GM23248 (cell line): ENCODE measurements at regions not wholly inside any gene's neighbourhood (a gene's known extent, or its start where the extent isn't known, plus 50 kb on each side); places are given as distances from the start of the nearest gene placed in this dataset.
A peak's percentile ranks its signal among the peaks of the same experiment; 100 is the strongest.

ENCODE experiments used
- DNase-seq: peaks from one replicate; pipeline ENCODE4 v3.0.0-alpha.2; 2015
- H2AFZ ChIP-seq: fragments of 200-600 bp; sonication (generic); 2 replicates; pipeline ENCODE4 v1.6.1; 2016; ENCODE audit warnings: antibody characterized with exemption
- H3F3A ChIP-seq: fragments of 200-600 bp; sonication (generic); 2 replicates; pipeline ENCODE4 v1.6.1; 2016; ENCODE audit warnings: mild to moderate bottlenecking, antibody characterized with exemption, mixed run types; ENCODE audit not compliant: insufficient read depth
- H3K27ac ChIP-seq: fragments of 200-600 bp; sonication (generic); 2 replicates; pipeline ENCODE4 v1.5.1; 2016; ENCODE audit warnings: mild to moderate bottlenecking
- H3K27me3 ChIP-seq: fragments of 200-600 bp; sonication (generic); replicated peaks from 2 replicates; pipeline ENCODE4 v1.6.1; 2016; ENCODE audit warnings: mild to moderate bottlenecking; ENCODE audit not compliant: insufficient read depth
- H3K36me3 ChIP-seq: fragments of 200-600 bp; sonication (generic); 2 replicates; pipeline ENCODE4 v1.6.1; 2016; ENCODE audit warnings: low read depth, mild to moderate bottlenecking
- H3K4me1 ChIP-seq: fragments of 200-600 bp; sonication (generic); 2 replicates; pipeline ENCODE4 v1.6.1; 2016; ENCODE audit warnings: mild to moderate bottlenecking; ENCODE audit not compliant: insufficient read depth
- H3K4me2 ChIP-seq: fragments of 200-600 bp; sonication (generic); one replicate; pipeline ENCODE4 v1.6.1; 2016; ENCODE audit warnings: mild to moderate bottlenecking; ENCODE audit not compliant: unreplicated experiment
- H3K4me3 ChIP-seq: fragments of 200-600 bp; sonication (generic); 2 replicates; pipeline ENCODE4 v1.5.1; 2016; ENCODE audit warnings: mild to moderate bottlenecking
- H3K79me2 ChIP-seq: fragments of 200-600 bp; sonication (generic); 2 replicates; pipeline ENCODE4 v1.6.1; 2016; ENCODE audit warnings: mild to moderate bottlenecking; ENCODE audit not compliant: insufficient read depth
- H3K9ac ChIP-seq: fragments of 200-600 bp; sonication (generic); 2 replicates; pipeline ENCODE4 v1.6.1; 2016; ENCODE audit warnings: mild to moderate bottlenecking
- H3K9me2 ChIP-seq: fragments of 200-600 bp; sonication (generic); 2 replicates; pipeline ENCODE4 v1.6.1; 2016; ENCODE audit warnings: mixed run types, mild to moderate bottlenecking, moderate library complexity; ENCODE audit not compliant: insufficient read depth
- H3K9me3 ChIP-seq: fragments of 200-600 bp; sonication (generic); one replicate; pipeline ENCODE4 v1.6.1; 2017; ENCODE audit warnings: low read depth
- H4K20me1 ChIP-seq: fragments of 200-600 bp; sonication (generic); 2 replicates; pipeline ENCODE4 v1.6.0; 2016; ENCODE audit not compliant: insufficient read depth
- EZH2 ChIP-seq: fragments of 200-600 bp; sonication (generic); IDR thresholded peaks from 2 replicates; pipeline ENCODE4 v1.6.1; 2018; ENCODE audit warnings: antibody characterized with exemption, mild to moderate bottlenecking; ENCODE audit not compliant: insufficient read depth, poor library complexity, severe bottlenecking
- EZH2phosphoT487 ChIP-seq: fragments of 200-600 bp; sonication (generic); IDR thresholded peaks from 2 replicates; pipeline ENCODE4 v1.6.1; 2018; ENCODE audit warnings: antibody characterized with exemption, moderate library complexity, mild to moderate bottlenecking, low read depth; ENCODE audit not compliant: insufficient read depth
- WGBS, 2 experiments: methylation state at CpG; one replicate each; pipeline ENCODE4 v1.1.6; 2015 to 2017; ENCODE audit warnings: low lambda C conversion rate in 2 of 2, low coverage in 1 of 2; ENCODE audit errors: missing lambda C conversion rate in 2 of 2; 5-methylcytosine and 5-hydroxymethylcytosine counted together
- in situ Hi-C: fragments of 300-500 bp; cut with MboI; formaldehyde crosslinking; loops from 2 replicates; pipeline ENCODE4 v1.15.0; 2020

GRCh38 chr3:160129459-160130061 lies 95.7 kb upstream of the C3orf80 start:
- Histone ChIP-seq H3K9me3 (no peaks in the 10 kb centered on the region), H3F3A (peaks cover 35% of the 10 kb centered on the region), H3K4me1 (peaks cover 46% of the 10 kb centered on the region), H3K4me3 (peak overlapping the region; percentile 34), H3K27me3 (no peaks in the 10 kb centered on the region), H3K36me3 (no peaks in the 10 kb centered on the region), H3K9ac (peak overlapping the region; percentile 48), H4K20me1 (no peaks in the 10 kb centered on the region), H3K4me2 (peak overlapping the region; percentile 76), H3K27ac (peak overlapping the region; percentile 64), H3K9me2 (no peaks in the 10 kb centered on the region), H3K79me2 (no peaks in the 10 kb centered on the region), H2AFZ (no peak overlapping the region)
- TF ChIP-seq EZH2 (no peak), EZH2phosphoT487 (peak; percentile 91)
- peak; percentile 96 for DNase-seq
- in situ Hi-C loops: no loop called here
- WGBS, 2 experiments: 6 to 8% methylated on average over 4 of the region's 4 CpGs

- Histone ChIP-seq H3K4me2 (no peak overlapping the region), H3K4me1 (peaks cover 49% of the 10 kb centered on the region), H3K27me3 (no peaks in the 10 kb centered on the region), H4K20me1 (no peaks in the 10 kb centered on the region), H3K4me3 (no peak overlapping the region), H3K79me2 (no peaks in the 10 kb centered on the region), H3K9me2 (no peaks in the 10 kb centered on the region), H3K27ac (peak overlapping the region; percentile 63), H2AFZ (no peak overlapping the region), H3K9ac (no peak overlapping the region), H3K9me3 (no peaks in the 10 kb centered on the region), H3F3A (peaks cover 34% of the 10 kb centered on the region), H3K36me3 (no peaks in the 10 kb centered on the region)
- no peak for TF ChIP-seq EZH2phosphoT487
- TF ChIP-seq EZH2: no peak
- in situ Hi-C loops: no loop called here
- DNase-seq: no peak
- 10 to 16% methylated on average over 3 of the region's 3 CpGs for WGBS, 2 experiments
These were observed 95.2 kb upstream of the C3orf80 start for GRCh38 chr3:160130071-160130470.

- in situ Hi-C loops: no loop called here
- peaks cover 50% of the 10 kb centered on the region for H3K4me1 ChIP-seq
- H3K79me2 ChIP-seq: no peaks in the 10 kb centered on the region
- H3K9me2 ChIP-seq: no peaks in the 10 kb centered on the region
- no peaks in the 10 kb centered on the region for H3K9me3 ChIP-seq
- TF ChIP-seq EZH2phosphoT487 (no peak), EZH2 (no peak)
- H3K9ac ChIP-seq: no peak overlapping the region
- H3K27me3 ChIP-seq: no peaks in the 10 kb centered on the region
- peaks cover 25% of the 10 kb centered on the region for H3F3A ChIP-seq
- 55 to 65% methylated on average over 2 of the region's 2 CpGs for WGBS, 2 experiments
- H3K4me2 ChIP-seq: no peak overlapping the region
- DNase-seq: peak; percentile 70
- no peak overlapping the region for H2AFZ ChIP-seq
- H4K20me1 ChIP-seq: no peaks in the 10 kb centered on the region
- no peaks in the 10 kb centered on the region for H3K36me3 ChIP-seq
- no peak overlapping the region for H3K4me3 ChIP-seq
- no peak overlapping the region for H3K27ac ChIP-seq
These were observed 94.3 kb upstream of the C3orf80 start for GRCh38 chr3:160130950-160131349.

GRCh38 chr3:160132226-160132625 lies 93.0 kb upstream of the C3orf80 start:
- Histone ChIP-seq H3K9me3 (no peaks in the 10 kb centered on the region), H3K9ac (no peak overlapping the region), H3F3A (peaks cover 25% of the 10 kb centered on the region), H3K36me3 (no peaks in the 10 kb centered on the region), H3K4me2 (no peak overlapping the region), H2AFZ (no peak overlapping the region), H3K27ac (no peak overlapping the region), H3K4me3 (no peak overlapping the region), H4K20me1 (no peaks in the 10 kb centered on the region), H3K4me1 (peaks cover 44% of the 10 kb centered on the region), H3K27me3 (no peaks in the 10 kb centered on the region), H3K79me2 (no peaks in the 10 kb centered on the region), H3K9me2 (no peaks in the 10 kb centered on the region)
- WGBS, 2 experiments: 84% methylated on average over 4 of the region's 4 CpGs
- TF ChIP-seq EZH2phosphoT487: no peak
- TF ChIP-seq EZH2: no peak
- DNase-seq: no peak
- in situ Hi-C loops: no loop called here

- peak; percentile 23 for DNase-seq
These were observed 91.5 kb upstream of the C3orf80 start for GRCh38 chr3:160133757-160134156.

More at GRCh38 chr3:160133757-160134156, 91.5 kb upstream of the C3orf80 start:
- no peak overlapping the region for H2AFZ ChIP-seq
- no peaks in the 10 kb centered on the region for H3K9me3 ChIP-seq
- TF ChIP-seq EZH2phosphoT487 (no peak), EZH2 (no peak)
- H3F3A ChIP-seq: peaks cover 24% of the 10 kb centered on the region
- H3K79me2 ChIP-seq: no peaks in the 10 kb centered on the region
- peaks cover 36% of the 10 kb centered on the region for H3K4me1 ChIP-seq
- H3K27ac ChIP-seq: no peak overlapping the region
- H3K9me2 ChIP-seq: no peaks in the 10 kb centered on the region
- H3K27me3 ChIP-seq: no peaks in the 10 kb centered on the region
- H3K4me3 ChIP-seq: no peak overlapping the region
- in situ Hi-C loops: no loop called here
- no peaks in the 10 kb centered on the region for H4K20me1 ChIP-seq
- H3K4me2 ChIP-seq: no peak overlapping the region
- H3K9ac ChIP-seq: no peak overlapping the region
- WGBS, 2 experiments: 99 to 100% methylated on average over 3 of the region's 3 CpGs
- no peaks in the 10 kb centered on the region for H3K36me3 ChIP-seq
